ENCODE measurements at regions not wholly inside any gene's neighbourhood (a gene's known extent, or its start where the extent isn't known, plus 50 kb on each side); places are given as distances from the start of the nearest gene placed in this dataset.
"Not testable (repeated sequence)": the region's sequence is repeated elsewhere in the genome, so short reads cannot be mapped to it uniquely, and the experiment has no call there.

- no peak for DNase-seq
Observed at GRCh38 chr10:56298941-56299340, 62.1 kb downstream of the ZWINT start.

- no peak for DNase-seq
Observed at GRCh38 chr10:56296618-56297017, 64.4 kb downstream of the ZWINT start.

- DNase-seq, result no peak
Observed at GRCh38 chr10:56288403-56288802, 72.7 kb downstream of the ZWINT start.

GRCh38 chr10:56286096-56286495, 75.0 kb downstream of the ZWINT start:
- no peak for DNase-seq

- no peak for DNase-seq
Observed at GRCh38 chr10:56279270-56279669, 81.8 kb downstream of the ZWINT start.

GRCh38 chr10:56269181-56269580, 91.9 kb downstream of the ZWINT start:
- DNase-seq, result no peak

- DNase-seq, result no peak
Observed at GRCh38 chr10:56266120-56266519, 94.9 kb downstream of the ZWINT start.

GRCh38 chr10:56258991-56259390, 102.1 kb downstream of the ZWINT start:
- no peak for DNase-seq

GRCh38 chr10:56258378-56258777, 102.7 kb downstream of the ZWINT start:
- DNase-seq, result no peak

- DNase-seq, result no peak
Observed at GRCh38 chr10:56255298-56255697, 105.8 kb downstream of the ZWINT start.

- DNase-seq, result no peak
Observed at GRCh38 chr10:56240471-56240870, 120.6 kb downstream of the ZWINT start.

- no peak for DNase-seq
Observed at GRCh38 chr10:56231436-56231835, 129.6 kb downstream of the ZWINT start.

GRCh38 chr10:56222237-56222636, 138.8 kb downstream of the ZWINT start:
- no peak for DNase-seq

- DNase-seq, result no peak
Observed at GRCh38 chr10:56212951-56213350, 148.1 kb downstream of the ZWINT start.

GRCh38 chr10:56181607-56182006, 179.5 kb downstream of the ZWINT start:
- no peak for DNase-seq

- no peak for DNase-seq
Observed at GRCh38 chr10:56178210-56178609, 182.8 kb downstream of the ZWINT start.

- DNase-seq, result not testable (repeated sequence)
Observed at GRCh38 chr10:56155091-56155513, 206.0 kb downstream of the ZWINT start.

GRCh38 chr10:56146806-56147205, 214.3 kb downstream of the ZWINT start:
- no peak for DNase-seq

GRCh38 chr10:56142092-56142728, 218.8 kb downstream of the ZWINT start:
- no peak for DNase-seq

- DNase-seq, result no peak
Observed at GRCh38 chr10:56139405-56139804, 221.7 kb downstream of the ZWINT start.

- DNase-seq, result no peak
Observed at GRCh38 chr10:56135828-56136227, 225.2 kb downstream of the ZWINT start.

GRCh38 chr10:56123247-56123646, 237.8 kb downstream of the ZWINT start:
- no peak for DNase-seq

GRCh38 chr10:56116684-56117083, 244.4 kb downstream of the ZWINT start:
- no peak for DNase-seq

- DNase-seq, result no peak
Observed at GRCh38 chr10:56109454-56109853, 251.6 kb downstream of the ZWINT start.

GRCh38 chr10:56104923-56105322, 256.1 kb downstream of the ZWINT start:
- DNase-seq, result no peak
